Keratinocyte (primary cell): ENCODE measurements at regions not wholly inside any gene's neighbourhood (a gene's known extent, or its start where the extent isn't known, plus 50 kb on each side); places are given as distances from the start of the nearest gene placed in this dataset.

Source experiments
- EZH2 ChIP-seq: IDR thresholded peaks from one replicate; pipeline ENCODE4 v1.6.1; 2012; ENCODE audit warnings: inconsistent platforms, mild to moderate bottlenecking, low read length, moderate library complexity
- TF ChIP-seq, protein P1 (sequence below), 3 experiments: IDR thresholded peaks in 1 of 3; conservative IDR thresholded peaks in 1 of 3; optimal IDR thresholded peaks in 1 of 3; 2 replicates in 2 of 3; 3 replicates in 1 of 3; pipeline versions ENCODE3 to v1.5.1; 2011; ENCODE audit warnings: low read length in 3 of 3, mild to moderate bottlenecking in 3 of 3, moderate library complexity in 2 of 3, control low read depth in 1 of 3, inconsistent platforms in 1 of 3; ENCODE audit not compliant: insufficient read depth in 2 of 3; ENCODE audit errors: extremely low read depth in 1 of 3

DNA sequence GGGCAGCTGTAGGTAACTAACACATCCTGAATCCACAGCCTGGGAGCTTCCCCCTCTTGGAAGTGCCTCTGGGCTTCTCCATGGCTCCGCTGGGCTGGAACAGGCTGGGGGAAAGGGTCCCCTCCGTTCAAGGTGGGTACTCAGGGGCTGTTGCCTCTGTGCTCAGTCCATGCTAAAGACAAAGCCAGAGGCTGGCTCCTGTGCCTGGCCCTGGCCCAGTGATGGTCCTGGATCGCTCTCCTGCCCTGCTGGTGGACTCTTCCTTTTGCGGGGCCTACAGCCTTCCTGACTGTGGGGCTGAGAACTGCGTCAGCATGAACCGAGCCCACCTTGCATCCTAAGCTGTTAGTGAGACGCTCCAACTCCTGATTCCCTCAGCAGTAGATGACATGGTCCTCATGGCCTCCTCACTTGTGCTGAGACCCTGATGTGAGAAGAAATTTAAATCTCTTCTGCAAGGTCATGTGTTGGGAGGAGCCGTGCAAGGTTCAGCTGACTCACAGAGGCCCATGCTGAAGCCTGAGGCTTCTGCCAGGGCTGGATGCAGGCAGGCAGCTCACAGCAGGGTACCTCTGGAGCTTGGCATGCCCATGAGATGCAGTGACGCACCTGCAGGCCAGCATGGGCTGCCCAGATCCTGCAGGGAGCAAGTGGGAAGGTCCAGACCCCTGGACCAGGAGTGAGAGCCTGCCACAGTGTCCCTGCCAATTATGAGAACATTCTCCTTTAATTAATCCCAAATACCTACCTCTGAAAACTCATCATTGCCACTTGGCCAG is 1285.5 kb downstream of the TBC1D22A start:
- TF ChIP-seq, protein P1, sequence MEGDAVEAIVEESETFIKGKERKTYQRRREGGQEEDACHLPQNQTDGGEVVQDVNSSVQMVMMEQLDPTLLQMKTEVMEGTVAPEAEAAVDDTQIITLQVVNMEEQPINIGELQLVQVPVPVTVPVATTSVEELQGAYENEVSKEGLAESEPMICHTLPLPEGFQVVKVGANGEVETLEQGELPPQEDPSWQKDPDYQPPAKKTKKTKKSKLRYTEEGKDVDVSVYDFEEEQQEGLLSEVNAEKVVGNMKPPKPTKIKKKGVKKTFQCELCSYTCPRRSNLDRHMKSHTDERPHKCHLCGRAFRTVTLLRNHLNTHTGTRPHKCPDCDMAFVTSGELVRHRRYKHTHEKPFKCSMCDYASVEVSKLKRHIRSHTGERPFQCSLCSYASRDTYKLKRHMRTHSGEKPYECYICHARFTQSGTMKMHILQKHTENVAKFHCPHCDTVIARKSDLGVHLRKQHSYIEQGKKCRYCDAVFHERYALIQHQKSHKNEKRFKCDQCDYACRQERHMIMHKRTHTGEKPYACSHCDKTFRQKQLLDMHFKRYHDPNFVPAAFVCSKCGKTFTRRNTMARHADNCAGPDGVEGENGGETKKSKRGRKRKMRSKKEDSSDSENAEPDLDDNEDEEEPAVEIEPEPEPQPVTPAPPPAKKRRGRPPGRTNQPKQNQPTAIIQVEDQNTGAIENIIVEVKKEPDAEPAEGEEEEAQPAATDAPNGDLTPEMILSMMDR (optimal IDR thresholded peaks at IDR 0.05 in 1 of 3, IDR thresholded peaks at IDR 0.05 in 1 of 3, conservative IDR thresholded peaks at IDR 0.05 in 1 of 3; ENCODE audit: extremely low read depth in 1 of 3, insufficient read depth in 2 of 3, low read length in 3 of 3): no peak
- TF ChIP-seq EZH2: no peak
